Natural killer cell treated with Interleukin-12 subunit alpha and Interleukin-12 subunit beta and Interleukin-15 and Interleukin-18, amount 100 ng/mL, for 72 hours (primary cell): ENCODE measurements at regions not wholly inside any gene's neighbourhood (a gene's known extent, or its start where the extent isn't known, plus 50 kb on each side); places are given as distances from the start of the nearest gene placed in this dataset.

ENCODE experiments used
- ATAC-seq, 2 donors: fragments of 150-1000 bp; cut with Tn5 transposase in 1 of 2; sonication (Bioruptor Pico), chemical (Tn5 transposase) in 1 of 2; 2 replicates each; pipeline ENCODE4 v1.10.0; 2021
- DNase-seq: peaks from one replicate; pipeline ENCODE4 v3.0.0; 2022; ENCODE audit warnings: low spot score
- H3K27ac Mint-ChIP-seq, 2 donors: 1 replicate in 1 of 2; 2 replicates in 1 of 2; pipeline ENCODE4 v1.8.0; 2022; ENCODE audit warnings: mixed read lengths in 2 of 2, mild to moderate bottlenecking in 1 of 2, moderate library complexity in 1 of 2
- H3K27me3 Mint-ChIP-seq, 2 donors: 1 replicate in 1 of 2; 2 replicates in 1 of 2; pipeline ENCODE4 v1.8.0; 2022; ENCODE audit warnings: mixed read lengths in 2 of 2
- H3K36me3 Mint-ChIP-seq: one replicate; pipeline ENCODE4 v1.8.0; 2022; ENCODE audit warnings: mixed read lengths
- H3K4me1 Mint-ChIP-seq, 2 donors: 1 replicate in 1 of 2; 2 replicates in 1 of 2; pipeline ENCODE4 v1.8.0; 2022; ENCODE audit warnings: low read depth in 2 of 2, mixed read lengths in 2 of 2, mild to moderate bottlenecking in 1 of 2
- H3K4me3 Mint-ChIP-seq: one replicate; pipeline ENCODE4 v1.8.0; 2022; ENCODE audit warnings: mixed read lengths
- H3K9me3 Mint-ChIP-seq: 2 replicates; pipeline ENCODE4 v1.8.0; 2022; ENCODE audit warnings: mixed read lengths

- Mint-ChIP-seq H3K9me3 (no peaks in the 10 kb centered on the region), H3K4me3 (no peak overlapping the region), H3K27me3 (peaks cover 15 to 17% of the 10 kb centered on the region in 2 donors), H3K36me3 (no peaks in the 10 kb centered on the region), H3K4me1 (no peaks in the 10 kb centered on the region), H3K27ac (no peak overlapping the region)
- DNase-seq, result no peak
- no peak for ATAC-seq
These were observed 151.6 kb downstream of the PALM2AKAP2 start for GRCh38 chr9:109931623-109932022.

GRCh38 chr9:109934136-109934856 is 154.3 kb downstream of the PALM2AKAP2 start:
- H3K4me1 Mint-ChIP-seq, result peaks cover 0 to 4% of the 10 kb centered on the region in 2 donors
- no peak overlapping the region for H3K4me3 Mint-ChIP-seq
- DNase-seq (no peak), ATAC-seq (peak in 1 of 2 donors; percentile 48)
- peaks cover 19 to 22% of the 10 kb centered on the region in 2 donors for H3K27me3 Mint-ChIP-seq
- H3K27ac Mint-ChIP-seq, result no peak overlapping the region
- no peaks in the 10 kb centered on the region for H3K36me3 Mint-ChIP-seq
- no peaks in the 10 kb centered on the region for H3K9me3 Mint-ChIP-seq

GRCh38 chr9:109934857-109935215 is 154.8 kb downstream of the PALM2AKAP2 start:
- Mint-ChIP-seq H3K4me3 (no peak overlapping the region), H3K9me3 (no peaks in the 10 kb centered on the region), H3K4me1 (peaks cover 0 to 4% of the 10 kb centered on the region in 2 donors), H3K27me3 (peaks cover 19 to 22% of the 10 kb centered on the region in 2 donors), H3K36me3 (no peaks in the 10 kb centered on the region), H3K27ac (no peak overlapping the region)
- ATAC-seq (no peak), DNase-seq (no peak)

DNA sequence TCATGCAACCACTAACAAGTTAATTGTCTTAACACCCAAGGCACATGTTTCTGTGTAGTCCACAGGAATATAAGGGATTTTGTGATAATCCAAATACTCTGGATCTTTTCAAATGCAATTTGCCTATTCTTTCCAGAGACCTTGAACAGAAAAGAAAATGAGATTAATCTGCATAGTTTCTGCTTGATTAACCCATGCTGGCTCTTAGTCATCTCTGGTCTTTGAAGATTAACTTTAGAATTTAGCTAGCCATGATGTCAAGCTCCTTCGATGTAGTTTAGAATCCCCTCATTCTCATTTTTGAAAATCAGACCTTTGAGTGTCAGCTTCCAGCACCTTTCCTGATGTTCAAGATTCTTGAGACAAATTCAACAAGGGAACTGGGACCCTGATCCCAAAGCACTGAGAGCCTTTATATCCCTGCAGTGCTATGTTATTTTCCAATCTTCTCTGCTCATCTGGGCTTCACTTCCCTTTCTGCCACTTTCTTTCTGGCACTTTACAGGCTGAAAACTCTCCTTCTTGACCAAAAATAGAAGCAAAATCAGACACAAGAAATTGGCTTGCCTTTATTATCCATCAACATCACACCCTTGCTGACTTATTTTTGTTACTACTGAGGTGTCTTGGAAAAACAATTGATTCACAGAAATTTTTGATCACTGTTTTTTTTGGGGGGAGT is 155.5 kb downstream of the PALM2AKAP2 start:
- no peak overlapping the region for H3K27ac Mint-ChIP-seq
- H3K9me3 Mint-ChIP-seq, result no peaks in the 10 kb centered on the region
- DNase-seq (no peak), ATAC-seq (no peak)
- H3K4me3 Mint-ChIP-seq, result no peak overlapping the region
- peaks cover 17 to 22% of the 10 kb centered on the region in 2 donors for H3K27me3 Mint-ChIP-seq
- H3K4me1 Mint-ChIP-seq, result peaks cover 0 to 4% of the 10 kb centered on the region in 2 donors
- H3K36me3 Mint-ChIP-seq, result no peaks in the 10 kb centered on the region

GRCh38 chr9:109937861-109938453 is 158.0 kb downstream of the PALM2AKAP2 start:
- Mint-ChIP-seq H3K4me3 (no peak overlapping the region), H3K27me3 (peaks cover 7 to 20% of the 10 kb centered on the region in 2 donors), H3K27ac (no peak overlapping the region), H3K9me3 (no peaks in the 10 kb centered on the region), H3K36me3 (no peaks in the 10 kb centered on the region), H3K4me1 (peaks cover 0 to 4% of the 10 kb centered on the region in 2 donors)
- no peak for ATAC-seq
- DNase-seq, result no peak

DNA sequence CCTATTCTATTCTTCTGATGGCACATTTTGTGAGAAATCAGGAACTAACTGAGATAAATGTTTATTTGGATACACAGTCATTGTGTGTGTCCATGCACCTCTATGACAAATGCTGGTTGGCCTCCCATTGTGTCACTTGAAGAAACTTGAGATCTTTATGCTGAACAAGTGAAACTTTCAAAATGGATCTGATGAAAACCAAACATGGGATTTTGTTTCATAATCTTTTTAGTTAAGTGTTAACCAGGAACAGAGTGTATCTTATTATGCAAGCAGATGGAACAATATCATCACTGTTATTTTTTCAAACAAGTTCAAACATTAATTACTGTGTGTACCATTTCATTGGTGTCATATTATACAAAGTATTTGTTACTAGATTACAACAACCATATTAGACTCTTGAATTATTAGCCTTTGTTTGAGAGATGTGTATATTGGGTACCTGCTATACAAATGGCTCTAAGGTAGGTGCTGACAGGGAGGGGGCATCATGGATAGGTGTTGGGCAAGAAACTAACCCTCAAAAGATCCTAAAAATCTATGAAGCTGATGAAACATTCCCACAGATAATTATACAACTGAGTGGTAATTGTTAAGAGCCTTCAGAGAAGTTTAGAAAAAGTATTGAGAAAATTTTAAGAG is 159.8 kb downstream of the PALM2AKAP2 start:
- no peaks in the 10 kb centered on the region for H3K36me3 Mint-ChIP-seq
- DNase-seq, result no peak
- H3K4me1 Mint-ChIP-seq, result peaks cover 0 to 4% of the 10 kb centered on the region in 2 donors
- no peak overlapping the region for H3K4me3 Mint-ChIP-seq
- H3K27ac Mint-ChIP-seq, result no peak overlapping the region
- peaks cover 15 to 19% of the 10 kb centered on the region in 2 donors for H3K27me3 Mint-ChIP-seq
- H3K9me3 Mint-ChIP-seq, result no peaks in the 10 kb centered on the region
- no peak for ATAC-seq

- H3K4me1 Mint-ChIP-seq, result peaks cover 0 to 4% of the 10 kb centered on the region in 2 donors
These were observed 160.6 kb downstream of the PALM2AKAP2 start for GRCh38 chr9:109940561-109940960.

GRCh38 chr9:109941771-109942170 is 161.8 kb downstream of the PALM2AKAP2 start:
- Mint-ChIP-seq H3K9me3 (no peaks in the 10 kb centered on the region), H3K27ac (no peak overlapping the region), H3K4me1 (peaks cover 0 to 4% of the 10 kb centered on the region in 2 donors), H3K4me3 (no peak overlapping the region), H3K36me3 (no peaks in the 10 kb centered on the region), H3K27me3 (peaks cover 15 to 18% of the 10 kb centered on the region in 2 donors)
- ATAC-seq, result no peak
- no peak for DNase-seq

More at GRCh38 chr9:109940561-109940960, 160.6 kb downstream of the PALM2AKAP2 start:
- no peaks in the 10 kb centered on the region for H3K36me3 Mint-ChIP-seq
- ATAC-seq (no peak), DNase-seq (no peak)
- peaks cover 15 to 19% of the 10 kb centered on the region in 2 donors for H3K27me3 Mint-ChIP-seq
- H3K4me3 Mint-ChIP-seq, result no peak overlapping the region
- no peak overlapping the region for H3K27ac Mint-ChIP-seq
- no peaks in the 10 kb centered on the region for H3K9me3 Mint-ChIP-seq

GRCh38 chr9:109945573-109945972 is 165.6 kb downstream of the PALM2AKAP2 start:
- H3K27ac Mint-ChIP-seq, result no peak overlapping the region
- no peaks in the 10 kb centered on the region for H3K9me3 Mint-ChIP-seq
- ATAC-seq, result no peak
- H3K27me3 Mint-ChIP-seq, result peaks cover 8 to 19% of the 10 kb centered on the region in 2 donors
- H3K4me3 Mint-ChIP-seq, result no peak overlapping the region
- peaks cover 0 to 3% of the 10 kb centered on the region in 2 donors for H3K4me1 Mint-ChIP-seq
- H3K36me3 Mint-ChIP-seq, result no peaks in the 10 kb centered on the region
- DNase-seq, result no peak

DNA sequence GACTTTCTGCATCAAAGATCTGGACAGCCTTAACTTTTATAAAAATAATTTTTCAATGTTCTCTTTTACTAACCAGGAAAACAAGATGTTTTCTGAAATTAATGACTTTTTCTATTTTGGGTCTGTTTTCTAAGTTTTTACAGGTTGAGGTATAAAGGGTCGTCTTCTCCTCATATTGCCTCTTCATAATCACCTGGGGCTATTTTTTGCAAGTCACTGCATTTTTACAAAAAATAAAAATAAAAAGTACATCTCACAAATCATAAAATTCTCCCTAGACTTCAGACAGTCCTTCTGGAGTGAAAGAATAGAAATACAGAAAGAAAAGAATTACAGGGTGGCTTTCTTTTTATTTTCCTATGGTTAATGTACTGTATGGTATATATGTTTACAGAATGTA is 168.5 kb downstream of the PALM2AKAP2 start:
- no peak overlapping the region for H3K4me3 Mint-ChIP-seq
- ATAC-seq, result no peak
- H3K9me3 Mint-ChIP-seq, result no peaks in the 10 kb centered on the region
- H3K4me1 Mint-ChIP-seq, result peaks cover 0 to 17% of the 10 kb centered on the region in 2 donors
- no peaks in the 10 kb centered on the region for H3K36me3 Mint-ChIP-seq
- no peak for DNase-seq
- H3K27ac Mint-ChIP-seq, result no peak overlapping the region
- peaks cover 6 to 10% of the 10 kb centered on the region in 2 donors for H3K27me3 Mint-ChIP-seq

DNA sequence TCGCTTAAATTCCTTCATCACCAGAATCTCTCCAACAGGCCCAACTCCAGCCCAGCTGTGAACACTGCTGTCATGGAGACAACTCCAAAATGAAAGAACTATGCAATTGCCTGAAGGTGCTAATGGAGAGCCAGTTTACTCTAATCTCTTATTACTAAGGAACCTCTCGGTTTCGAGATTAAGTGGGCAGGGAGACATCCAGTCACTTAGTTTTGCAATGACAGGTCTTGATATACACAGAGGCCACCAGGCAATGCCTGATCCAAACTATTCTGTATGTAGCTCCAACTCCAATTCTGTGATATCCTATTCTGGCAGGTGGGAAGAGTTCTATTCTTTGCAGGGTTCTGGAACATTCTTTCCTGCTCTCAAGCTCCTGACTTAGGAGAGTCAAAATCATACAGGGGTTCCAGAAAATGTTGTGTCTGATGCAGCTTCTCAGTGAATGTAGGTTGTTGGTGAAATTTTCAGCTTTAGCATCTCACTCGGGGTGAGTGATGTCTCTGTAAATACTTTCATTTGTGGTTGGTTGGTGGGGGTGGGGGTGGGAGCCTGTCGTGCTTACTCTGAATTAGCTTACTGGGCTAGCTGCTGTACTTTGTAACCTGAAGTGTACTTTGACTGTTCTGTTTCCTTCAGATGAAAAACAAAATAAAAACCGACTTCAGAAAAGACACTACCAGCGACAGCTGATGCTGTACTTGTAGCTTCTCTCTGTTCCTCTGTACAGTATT is 170.9 kb downstream of the PALM2AKAP2 start:
- H3K27me3 Mint-ChIP-seq, result peaks cover 0 to 6% of the 10 kb centered on the region in 2 donors
- H3K36me3 Mint-ChIP-seq, result no peaks in the 10 kb centered on the region
- peak overlapping the region; percentile 60 for H3K4me3 Mint-ChIP-seq
- no peaks in the 10 kb centered on the region for H3K9me3 Mint-ChIP-seq
- peak overlapping the region; percentile 13 to 50 for H3K27ac Mint-ChIP-seq
- no peak for DNase-seq
- peaks cover 0 to 17% of the 10 kb centered on the region in 2 donors for H3K4me1 Mint-ChIP-seq
- peak in 1 of 2 donors; percentile 85 for ATAC-seq

DNA sequence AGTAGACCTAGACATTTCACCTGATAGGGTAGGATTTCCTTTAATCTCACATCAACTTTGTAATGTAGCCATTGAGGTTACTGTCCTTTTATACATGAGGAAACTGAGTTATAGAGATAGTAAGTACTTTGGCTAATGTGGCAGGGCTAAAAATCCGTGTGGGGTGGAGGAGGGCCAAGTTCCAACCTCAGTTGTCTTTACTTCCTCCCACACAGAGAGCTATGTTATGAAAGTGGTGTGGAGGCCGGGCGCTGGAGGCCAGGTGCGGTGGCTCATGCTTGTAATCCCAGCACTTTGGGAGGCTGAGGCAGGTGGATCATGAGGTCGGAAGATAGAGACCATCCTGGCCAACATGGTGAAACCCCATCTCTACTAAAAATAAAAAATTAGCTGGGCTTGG is 173.3 kb downstream of the PALM2AKAP2 start:
- ATAC-seq (no peak), DNase-seq (no peak)
- Mint-ChIP-seq H3K4me3 (no peak overlapping the region), H3K27me3 (peaks cover 7 to 18% of the 10 kb centered on the region in 2 donors), H3K36me3 (no peaks in the 10 kb centered on the region), H3K4me1 (peaks cover 0 to 17% of the 10 kb centered on the region in 2 donors), H3K27ac (no peak overlapping the region), H3K9me3 (no peaks in the 10 kb centered on the region)

DNA sequence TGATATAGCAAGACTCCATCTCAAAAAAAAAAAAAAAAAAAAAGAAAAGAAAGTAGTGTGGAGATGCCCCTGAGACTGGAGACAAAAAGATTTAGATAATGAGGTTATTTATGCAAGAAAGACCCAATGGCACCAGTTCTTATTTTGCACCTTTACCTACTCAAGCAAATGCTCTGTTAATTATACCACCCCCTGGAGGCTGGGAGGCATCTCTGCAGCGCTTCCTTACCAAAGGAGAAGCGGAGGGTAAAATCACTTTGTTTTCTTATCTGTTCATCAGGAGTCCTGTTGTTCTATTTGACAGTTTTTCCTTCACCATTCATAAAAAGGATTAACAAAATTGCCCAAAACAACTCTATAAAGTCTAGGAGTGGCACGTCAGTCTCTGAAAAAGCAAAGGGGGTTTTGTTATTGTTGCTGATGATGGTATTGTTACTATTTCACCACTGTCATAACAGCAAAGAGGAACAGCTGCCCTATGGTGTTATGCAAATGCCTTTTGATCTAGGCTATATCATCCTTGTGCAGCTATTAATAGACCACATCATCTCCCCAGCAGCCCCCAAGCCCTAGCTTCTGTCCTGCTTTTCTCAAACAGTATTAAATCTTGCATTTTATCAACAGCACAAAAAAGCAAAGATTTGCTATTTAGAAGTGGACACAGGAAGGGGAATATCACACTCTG is 174.0 kb downstream of the PALM2AKAP2 start:
- H3K4me1 Mint-ChIP-seq, result peaks cover 0 to 17% of the 10 kb centered on the region in 2 donors
- no peaks in the 10 kb centered on the region for H3K36me3 Mint-ChIP-seq
- ATAC-seq (no peak), DNase-seq (no peak)
- no peak overlapping the region for H3K4me3 Mint-ChIP-seq
- H3K27ac Mint-ChIP-seq, result no peak overlapping the region
- peaks cover 10 to 24% of the 10 kb centered on the region in 2 donors for H3K27me3 Mint-ChIP-seq
- H3K9me3 Mint-ChIP-seq, result no peaks in the 10 kb centered on the region
